ENCODE measurements at regions not wholly inside any gene's neighbourhood (a gene's known extent, or its start where the extent isn't known, plus 50 kb on each side); places are given as distances from the start of the nearest gene placed in this dataset.

GRCh38 chr5:109610581-109610980 is 79.1 kb upstream of the MAN2A1 start:
- no peak overlapping the region for H3K9ac ChIP-seq (ENCODE audit: low read depth in 1 of 2, low read length in 2 of 2)
- no peaks in the 10 kb centered on the region for H3K36me3 ChIP-seq (ENCODE audit: control insufficient read depth in 2 of 2, insufficient read depth in 2 of 2, low read length in 2 of 2)
- H3K27ac ChIP-seq (ENCODE audit: low read depth in 2 of 2, low read length in 2 of 2) = no peak overlapping the region
- H3K4me1 ChIP-seq (ENCODE audit: control insufficient read depth in 2 of 2, insufficient read depth in 2 of 2, low read length in 2 of 2) = no peaks in the 10 kb centered on the region
- no peaks in the 10 kb centered on the region for H3K9me3 ChIP-seq (ENCODE audit: control insufficient read depth in 2 of 2, low read length in 2 of 2)
- no peak overlapping the region for H3K4me3 ChIP-seq (ENCODE audit: low read length in 2 of 2)
- H3K27me3 ChIP-seq (ENCODE audit: control insufficient read depth in 2 of 2, insufficient read depth in 2 of 2, low read length in 2 of 2) = no peaks in the 10 kb centered on the region

- no peak overlapping the region for H3K4me3 ChIP-seq (ENCODE audit: low read length in 2 of 2)
- H3K4me1 ChIP-seq (ENCODE audit: control insufficient read depth in 2 of 2, insufficient read depth in 2 of 2, low read length in 2 of 2) = no peaks in the 10 kb centered on the region
- H3K9ac ChIP-seq (ENCODE audit: low read depth in 1 of 2, low read length in 2 of 2) = no peak overlapping the region
- H3K9me3 ChIP-seq (ENCODE audit: control insufficient read depth in 2 of 2, low read length in 2 of 2) = no peaks in the 10 kb centered on the region
- no peaks in the 10 kb centered on the region for H3K36me3 ChIP-seq (ENCODE audit: control insufficient read depth in 2 of 2, insufficient read depth in 2 of 2, low read length in 2 of 2)
- H3K27me3 ChIP-seq (ENCODE audit: control insufficient read depth in 2 of 2, insufficient read depth in 2 of 2, low read length in 2 of 2) = no peaks in the 10 kb centered on the region
- no peak overlapping the region for H3K27ac ChIP-seq (ENCODE audit: low read depth in 2 of 2, low read length in 2 of 2)
Observed at GRCh38 chr5:109605207-109605730, 84.5 kb upstream of the MAN2A1 start.

- Histone ChIP-seq H3K36me3 (ENCODE audit: control insufficient read depth in 2 of 2, insufficient read depth in 2 of 2, low read length in 2 of 2) (no peaks in the 10 kb centered on the region), H3K27ac (ENCODE audit: low read depth in 2 of 2, low read length in 2 of 2) (no peak overlapping the region), H3K4me1 (ENCODE audit: control insufficient read depth in 2 of 2, insufficient read depth in 2 of 2, low read length in 2 of 2) (no peaks in the 10 kb centered on the region), H3K27me3 (ENCODE audit: control insufficient read depth in 2 of 2, insufficient read depth in 2 of 2, low read length in 2 of 2) (no peaks in the 10 kb centered on the region), H3K9ac (ENCODE audit: low read depth in 1 of 2, low read length in 2 of 2) (no peak overlapping the region), H3K4me3 (ENCODE audit: low read length in 2 of 2) (no peak overlapping the region), H3K9me3 (ENCODE audit: control insufficient read depth in 2 of 2, low read length in 2 of 2) (no peaks in the 10 kb centered on the region)
Observed at GRCh38 chr5:109604758-109605157, 85.0 kb upstream of the MAN2A1 start.

GRCh38 chr5:109601736-109602135 is 88.0 kb upstream of the MAN2A1 start:
- H3K9me3 ChIP-seq (ENCODE audit: control insufficient read depth in 2 of 2, low read length in 2 of 2) = no peaks in the 10 kb centered on the region
- H3K9ac ChIP-seq (ENCODE audit: low read depth in 1 of 2, low read length in 2 of 2) = no peak overlapping the region
- no peaks in the 10 kb centered on the region for H3K36me3 ChIP-seq (ENCODE audit: control insufficient read depth in 2 of 2, insufficient read depth in 2 of 2, low read length in 2 of 2)
- H3K27ac ChIP-seq (ENCODE audit: low read depth in 2 of 2, low read length in 2 of 2) = no peak overlapping the region
- no peaks in the 10 kb centered on the region for H3K27me3 ChIP-seq (ENCODE audit: control insufficient read depth in 2 of 2, insufficient read depth in 2 of 2, low read length in 2 of 2)
- no peak overlapping the region for H3K4me3 ChIP-seq (ENCODE audit: low read length in 2 of 2)
- no peaks in the 10 kb centered on the region for H3K4me1 ChIP-seq (ENCODE audit: control insufficient read depth in 2 of 2, insufficient read depth in 2 of 2, low read length in 2 of 2)

- H3K36me3 ChIP-seq (ENCODE audit: control insufficient read depth in 2 of 2, insufficient read depth in 2 of 2, low read length in 2 of 2) = no peaks in the 10 kb centered on the region
- no peaks in the 10 kb centered on the region for H3K27me3 ChIP-seq (ENCODE audit: control insufficient read depth in 2 of 2, insufficient read depth in 2 of 2, low read length in 2 of 2)
- no peaks in the 10 kb centered on the region for H3K9me3 ChIP-seq (ENCODE audit: control insufficient read depth in 2 of 2, low read length in 2 of 2)
- H3K4me3 ChIP-seq (ENCODE audit: low read length in 2 of 2) = no peak overlapping the region
- H3K9ac ChIP-seq (ENCODE audit: low read depth in 1 of 2, low read length in 2 of 2) = no peak overlapping the region
- no peaks in the 10 kb centered on the region for H3K4me1 ChIP-seq (ENCODE audit: control insufficient read depth in 2 of 2, insufficient read depth in 2 of 2, low read length in 2 of 2)
- no peak overlapping the region for H3K27ac ChIP-seq (ENCODE audit: low read depth in 2 of 2, low read length in 2 of 2)
Observed at GRCh38 chr5:109597893-109598292, 91.8 kb upstream of the MAN2A1 start.

GRCh38 chr5:109594217-109594616 is 95.5 kb upstream of the MAN2A1 start:
- Histone ChIP-seq H3K9me3 (ENCODE audit: control insufficient read depth in 2 of 2, low read length in 2 of 2) (no peaks in the 10 kb centered on the region), H3K4me1 (ENCODE audit: control insufficient read depth in 2 of 2, insufficient read depth in 2 of 2, low read length in 2 of 2) (no peaks in the 10 kb centered on the region), H3K27me3 (ENCODE audit: control insufficient read depth in 2 of 2, insufficient read depth in 2 of 2, low read length in 2 of 2) (no peaks in the 10 kb centered on the region), H3K36me3 (ENCODE audit: control insufficient read depth in 2 of 2, insufficient read depth in 2 of 2, low read length in 2 of 2) (no peaks in the 10 kb centered on the region), H3K27ac (ENCODE audit: low read depth in 2 of 2, low read length in 2 of 2) (no peak overlapping the region), H3K4me3 (ENCODE audit: low read length in 2 of 2) (no peak overlapping the region), H3K9ac (ENCODE audit: low read depth in 1 of 2, low read length in 2 of 2) (no peak overlapping the region)

- Histone ChIP-seq H3K36me3 (ENCODE audit: control insufficient read depth in 2 of 2, insufficient read depth in 2 of 2, low read length in 2 of 2) (no peaks in the 10 kb centered on the region), H3K9ac (ENCODE audit: low read depth in 1 of 2, low read length in 2 of 2) (no peak overlapping the region), H3K9me3 (ENCODE audit: control insufficient read depth in 2 of 2, low read length in 2 of 2) (no peaks in the 10 kb centered on the region), H3K27ac (ENCODE audit: low read depth in 2 of 2, low read length in 2 of 2) (no peak overlapping the region), H3K4me3 (ENCODE audit: low read length in 2 of 2) (no peak overlapping the region), H3K27me3 (ENCODE audit: control insufficient read depth in 2 of 2, insufficient read depth in 2 of 2, low read length in 2 of 2) (no peaks in the 10 kb centered on the region), H3K4me1 (ENCODE audit: control insufficient read depth in 2 of 2, insufficient read depth in 2 of 2, low read length in 2 of 2) (no peaks in the 10 kb centered on the region)
Observed at GRCh38 chr5:109590799-109591198, 98.9 kb upstream of the MAN2A1 start.

- Histone ChIP-seq H3K9ac (ENCODE audit: low read depth in 1 of 2, low read length in 2 of 2) (no peak overlapping the region), H3K9me3 (ENCODE audit: control insufficient read depth in 2 of 2, low read length in 2 of 2) (no peaks in the 10 kb centered on the region), H3K36me3 (ENCODE audit: control insufficient read depth in 2 of 2, insufficient read depth in 2 of 2, low read length in 2 of 2) (no peaks in the 10 kb centered on the region), H3K27me3 (ENCODE audit: control insufficient read depth in 2 of 2, insufficient read depth in 2 of 2, low read length in 2 of 2) (no peaks in the 10 kb centered on the region), H3K4me1 (ENCODE audit: control insufficient read depth in 2 of 2, insufficient read depth in 2 of 2, low read length in 2 of 2) (no peaks in the 10 kb centered on the region), H3K27ac (ENCODE audit: low read depth in 2 of 2, low read length in 2 of 2) (no peak overlapping the region), H3K4me3 (ENCODE audit: low read length in 2 of 2) (no peak overlapping the region)
Observed at GRCh38 chr5:109589986-109590385, 99.7 kb upstream of the MAN2A1 start.

- Histone ChIP-seq H3K27me3 (ENCODE audit: control insufficient read depth in 2 of 2, insufficient read depth in 2 of 2, low read length in 2 of 2) (no peaks in the 10 kb centered on the region), H3K27ac (ENCODE audit: low read depth in 2 of 2, low read length in 2 of 2) (no peak overlapping the region), H3K4me3 (ENCODE audit: low read length in 2 of 2) (no peak overlapping the region), H3K9ac (ENCODE audit: low read depth in 1 of 2, low read length in 2 of 2) (no peak overlapping the region), H3K36me3 (ENCODE audit: control insufficient read depth in 2 of 2, insufficient read depth in 2 of 2, low read length in 2 of 2) (no peaks in the 10 kb centered on the region), H3K9me3 (ENCODE audit: control insufficient read depth in 2 of 2, low read length in 2 of 2) (no peaks in the 10 kb centered on the region), H3K4me1 (ENCODE audit: control insufficient read depth in 2 of 2, insufficient read depth in 2 of 2, low read length in 2 of 2) (no peaks in the 10 kb centered on the region)
Observed at GRCh38 chr5:109589239-109589638, 100.5 kb upstream of the MAN2A1 start.

GRCh38 chr5:109588281-109589035 is 101.3 kb upstream of the MAN2A1 start:
- H3K4me3 ChIP-seq (ENCODE audit: low read length in 2 of 2) = no peak overlapping the region
- no peaks in the 10 kb centered on the region for H3K27me3 ChIP-seq (ENCODE audit: control insufficient read depth in 2 of 2, insufficient read depth in 2 of 2, low read length in 2 of 2)
- H3K9me3 ChIP-seq (ENCODE audit: control insufficient read depth in 2 of 2, low read length in 2 of 2) = no peaks in the 10 kb centered on the region
- no peaks in the 10 kb centered on the region for H3K36me3 ChIP-seq (ENCODE audit: control insufficient read depth in 2 of 2, insufficient read depth in 2 of 2, low read length in 2 of 2)
- H3K9ac ChIP-seq (ENCODE audit: low read depth in 1 of 2, low read length in 2 of 2) = no peak overlapping the region
- H3K27ac ChIP-seq (ENCODE audit: low read depth in 2 of 2, low read length in 2 of 2) = no peak overlapping the region
- H3K4me1 ChIP-seq (ENCODE audit: control insufficient read depth in 2 of 2, insufficient read depth in 2 of 2, low read length in 2 of 2) = no peaks in the 10 kb centered on the region
